Breast epithelium (tissue), 3 donors: ENCODE measurements at regions not wholly inside any gene's neighbourhood (a gene's known extent, or its start where the extent isn't known, plus 50 kb on each side); places are given as distances from the start of the nearest gene placed in this dataset.

Experiments used
- CTCF ChIP-seq, 3 donors: fragments of 450-650 bp; IDR thresholded peaks; one replicate each; pipeline ENCODE4 v1.5.1; 2016 to 2017; ENCODE audit warnings: antibody characterized with exemption in 3 of 3, mild to moderate bottlenecking in 3 of 3, moderate library complexity in 3 of 3
- POLR2A ChIP-seq: fragments of 450-650 bp; IDR thresholded peaks from one replicate; pipeline ENCODE4 v1.6.1; 2016; ENCODE audit warnings: antibody characterized with exemption, mild to moderate bottlenecking, moderate library complexity
- POLR2AphosphoS5 ChIP-seq, 3 donors: sonication (generic); formaldehyde crosslinking; IDR thresholded peaks; one replicate each; pipeline ENCODE4 v1.6.1; 2017; ENCODE audit warnings: antibody characterized with exemption in 3 of 3

GRCh38 chr11:8800520-8801110 lies 110.4 kb upstream of the AKIP1 start:
- TF ChIP-seq CTCF (IDR thresholded peaks at IDR 0.05) = no peak
- TF ChIP-seq POLR2A = no peak
- no peak for TF ChIP-seq POLR2AphosphoS5 (IDR thresholded peaks at IDR 0.05)
